Smooth muscle cell (in vitro differentiated cells): ENCODE measurements at regions not wholly inside any gene's neighbourhood (a gene's known extent, or its start where the extent isn't known, plus 50 kb on each side); places are given as distances from the start of the nearest gene placed in this dataset.
A peak's percentile ranks its signal among the peaks of the same experiment; 100 is the strongest.

Source experiments
- DNase-seq: peaks from one replicate; lab custom pipeline; 2025; ENCODE audit not compliant: unreplicated experiment; lab: John Stamatoyannopoulos, UW
- H2AFZ ChIP-seq: fragments of 200-600 bp; sonication (generic); 2 replicates; pipeline ENCODE4 v1.6.0; 2016; ENCODE audit warnings: antibody characterized with exemption, low read depth, mild to moderate bottlenecking
- H3F3A ChIP-seq: fragments of 200-600 bp; sonication (generic); 2 replicates; pipeline ENCODE4 v1.6.0; 2017; ENCODE audit warnings: antibody characterized with exemption, low read depth
- H3K27ac ChIP-seq: fragments of 200-600 bp; sonication (generic); 2 replicates; pipeline ENCODE4 v1.5.1; 2016; ENCODE audit warnings: low read depth, mild to moderate bottlenecking
- H3K27me3 ChIP-seq: fragments of 200-600 bp; sonication (generic); 2 replicates; pipeline ENCODE4 v1.6.1; 2016; ENCODE audit warnings: low read depth, mild to moderate bottlenecking
- H3K36me3 ChIP-seq: fragments of 200-600 bp; sonication (generic); 2 replicates; pipeline ENCODE4 v1.5.1; 2016; ENCODE audit warnings: low read depth
- H3K4me1 ChIP-seq: fragments of 200-600 bp; sonication (generic); 2 replicates; pipeline ENCODE4 v1.5.1; 2016; ENCODE audit warnings: low read depth
- H3K4me2 ChIP-seq: fragments of 200-600 bp; sonication (generic); 2 replicates; pipeline ENCODE4 v1.6.0; 2016; ENCODE audit warnings: mild to moderate bottlenecking
- H3K4me3 ChIP-seq: fragments of 200-600 bp; sonication (generic); 2 replicates; pipeline ENCODE4 v1.5.1; 2016; ENCODE audit warnings: mild to moderate bottlenecking
- H3K79me2 ChIP-seq: fragments of 200-600 bp; sonication (generic); 2 replicates; pipeline ENCODE4 v1.6.0; 2016; ENCODE audit warnings: low read depth, mild to moderate bottlenecking
- H3K9ac ChIP-seq: fragments of 200-600 bp; sonication (generic); 2 replicates; pipeline ENCODE4 v1.6.0; 2016; ENCODE audit warnings: low read depth
- H3K9me3 ChIP-seq: fragments of 200-600 bp; sonication (generic); replicated peaks from 2 replicates; pipeline ENCODE4 v1.5.1; 2016; ENCODE audit warnings: low read depth
- H4K20me1 ChIP-seq: fragments of 200-600 bp; sonication (generic); 2 replicates; pipeline ENCODE4 v1.6.0; 2016; ENCODE audit warnings: low read depth
- CTCF ChIP-seq: fragments of 200-600 bp; sonication (generic); IDR thresholded peaks from 2 replicates; pipeline ENCODE4 v1.5.1; 2017; ENCODE audit warnings: borderline replicate concordance, mild to moderate bottlenecking, antibody characterized with exemption; ENCODE audit not compliant: insufficient read depth, poor library complexity, severe bottlenecking
- WGBS: methylation state at CpG from one replicate; pipeline ENCODE4 v1.1.7; 2016; ENCODE audit warnings: low lambda C conversion rate; 5-methylcytosine and 5-hydroxymethylcytosine counted together

DNA sequence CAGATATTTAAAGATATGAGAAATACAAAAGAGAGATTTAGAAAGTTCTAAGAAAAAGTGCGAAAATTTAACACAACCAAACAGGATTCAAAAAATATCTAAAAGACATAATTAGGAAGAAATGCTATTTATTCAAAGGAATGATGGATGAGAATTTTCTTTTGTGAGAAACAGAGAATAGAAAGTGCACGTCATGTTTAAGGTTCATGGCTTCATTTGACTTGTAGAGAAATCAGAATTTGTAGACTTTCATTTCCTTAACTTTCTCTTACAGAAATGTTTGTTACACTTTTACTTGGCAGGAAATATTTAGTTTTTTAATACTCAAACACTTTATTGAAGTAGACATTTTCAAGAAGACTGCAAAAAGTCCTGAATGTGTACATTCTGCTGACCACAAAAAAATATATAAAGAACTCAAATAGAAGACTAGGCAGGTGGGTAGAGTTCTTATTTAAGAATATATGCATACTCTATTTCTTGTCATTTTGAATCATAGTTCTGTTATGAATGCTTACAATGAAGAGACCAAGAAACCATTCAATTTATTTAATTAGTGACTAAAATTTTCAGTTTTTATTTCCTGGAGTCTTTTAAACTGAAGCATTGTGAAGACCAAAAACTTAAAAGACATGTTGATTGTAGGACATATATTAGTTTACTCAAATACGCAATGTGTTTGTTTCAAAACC, 710.5 kb upstream of the HS3ST5 start:
- no peak overlapping the region for H3K4me2 ChIP-seq
- no peak for TF ChIP-seq CTCF
- no peak overlapping the region for H3K9ac ChIP-seq
- H3F3A ChIP-seq = no peaks in the 10 kb centered on the region
- no peaks in the 10 kb centered on the region for H3K9me3 ChIP-seq
- no peaks in the 10 kb centered on the region for H3K27me3 ChIP-seq
- no peak overlapping the region for H3K4me3 ChIP-seq
- no peaks in the 10 kb centered on the region for H3K4me1 ChIP-seq
- 96% methylated on average over 3 of the region's 3 CpGs for WGBS
- DNase-seq = no peak
- no peaks in the 10 kb centered on the region for H4K20me1 ChIP-seq
- H3K36me3 ChIP-seq = no peaks in the 10 kb centered on the region
- no peak overlapping the region for H2AFZ ChIP-seq
- H3K79me2 ChIP-seq = no peaks in the 10 kb centered on the region
- no peak overlapping the region for H3K27ac ChIP-seq

GRCh38 chr6:115016593-115016992, 673.8 kb upstream of the HS3ST5 start:
- Histone ChIP-seq H3K9ac (no peak overlapping the region), H4K20me1 (no peaks in the 10 kb centered on the region), H3F3A (no peaks in the 10 kb centered on the region), H3K4me2 (no peak overlapping the region), H2AFZ (no peak overlapping the region), H3K27me3 (no peaks in the 10 kb centered on the region), H3K79me2 (no peaks in the 10 kb centered on the region), H3K4me3 (no peak overlapping the region), H3K9me3 (no peaks in the 10 kb centered on the region), H3K36me3 (no peaks in the 10 kb centered on the region), H3K27ac (no peak overlapping the region), H3K4me1 (no peaks in the 10 kb centered on the region)
- no peak for TF ChIP-seq CTCF
- no peak for DNase-seq
- 82% methylated on average over 2 of the region's 2 CpGs for WGBS

DNA sequence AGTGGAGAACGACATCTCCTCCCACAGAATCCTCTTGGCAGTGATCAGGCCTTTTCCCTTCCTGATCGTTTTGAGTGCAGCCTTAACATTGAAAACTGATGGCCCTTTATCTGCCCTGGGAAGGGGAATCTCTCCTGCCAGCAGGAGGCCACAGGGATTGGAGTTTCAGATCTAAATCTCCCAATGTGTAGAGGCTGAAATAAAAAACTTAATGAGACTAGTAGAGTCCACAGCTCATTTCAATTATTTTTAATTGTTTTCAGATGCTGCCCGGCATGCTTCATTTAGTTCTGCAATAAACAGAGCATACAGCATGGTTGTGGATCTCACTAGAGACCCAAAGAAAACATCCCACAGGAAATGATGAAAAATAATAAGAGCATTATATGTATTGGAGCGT, 662.2 kb upstream of the HS3ST5 start:
- no peak overlapping the region for H3K9ac ChIP-seq
- no peak for DNase-seq
- H4K20me1 ChIP-seq = no peaks in the 10 kb centered on the region
- H3K4me3 ChIP-seq = no peak overlapping the region
- peak overlapping the region; percentile 42 for H2AFZ ChIP-seq
- no peaks in the 10 kb centered on the region for H3K9me3 ChIP-seq
- H3K27ac ChIP-seq = no peak overlapping the region
- H3K4me1 ChIP-seq = no peaks in the 10 kb centered on the region
- no peaks in the 10 kb centered on the region for H3K36me3 ChIP-seq
- H3F3A ChIP-seq = no peaks in the 10 kb centered on the region
- no peaks in the 10 kb centered on the region for H3K79me2 ChIP-seq
- H3K4me2 ChIP-seq = peak overlapping the region; percentile 23
- no peaks in the 10 kb centered on the region for H3K27me3 ChIP-seq
- 50% methylated on average over 4 of the region's 4 CpGs for WGBS
- no peak for TF ChIP-seq CTCF

DNA sequence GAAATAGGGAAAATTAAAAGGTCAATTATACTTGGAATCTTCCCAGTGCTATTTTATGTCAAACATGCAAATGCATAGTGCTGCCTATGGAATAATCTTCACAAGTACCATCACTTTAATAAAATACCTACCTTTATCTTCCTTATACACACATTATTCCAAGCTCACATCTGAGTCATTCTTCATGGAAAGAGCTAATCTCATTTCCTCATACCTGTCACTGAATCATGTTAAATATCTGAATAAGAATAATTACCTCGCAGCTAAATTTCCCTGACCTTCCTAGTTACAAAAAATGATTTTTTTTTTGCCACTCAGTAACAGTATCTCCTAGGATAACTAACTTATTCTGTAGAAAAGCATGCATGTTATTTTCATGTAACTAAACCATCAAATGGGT, 661.4 kb upstream of the HS3ST5 start:
- Histone ChIP-seq H3K9me3 (no peaks in the 10 kb centered on the region), H3K27ac (no peak overlapping the region), H3K79me2 (no peaks in the 10 kb centered on the region), H3K4me3 (no peak overlapping the region), H3K4me1 (no peaks in the 10 kb centered on the region), H3K36me3 (no peaks in the 10 kb centered on the region), H2AFZ (peak overlapping the region; percentile 42), H3K27me3 (no peaks in the 10 kb centered on the region), H3F3A (no peaks in the 10 kb centered on the region), H3K9ac (no peak overlapping the region), H3K4me2 (no peak overlapping the region), H4K20me1 (no peaks in the 10 kb centered on the region)
- WGBS = 81% methylated on average over 1 of the region's 1 CpG
- TF ChIP-seq CTCF = no peak
- no peak for DNase-seq
